AG04450 (cell line): ENCODE measurements at regions not wholly inside any gene's neighbourhood (a gene's known extent, or its start where the extent isn't known, plus 50 kb on each side); places are given as distances from the start of the nearest gene placed in this dataset.

Experiments used
- CTCF ChIA-PET: fragments of 300-600, 350-600 bp; formaldehyde crosslinking; extraction: SDS; loops from one replicate; lab custom pipeline; 2022; ENCODE audit warnings: antibody characterized with exemption, inconsistent platforms; lab: Charles Lee
- POLR2A ChIA-PET: fragments of 350-600 bp; formaldehyde crosslinking; extraction: SDS; loops from one replicate; lab custom pipeline; 2021; ENCODE audit warnings: antibody characterized with exemption, inconsistent platforms; lab: Yijun Ruan, JAX
- DNase-seq: peaks from one replicate; pipeline ENCODE4 v3.0.0-alpha.2; 2011; ENCODE audit warnings: low read depth, low spot score
- H3K27ac ChIP-seq: one replicate; pipeline ENCODE4 v1.5.1; 2012; ENCODE audit warnings: low read depth, low read length, control low read depth
- H3K27me3 ChIP-seq: one replicate; pipeline ENCODE4 v1.6.0; 2012; ENCODE audit warnings: low read length; ENCODE audit not compliant: control insufficient read depth, insufficient read depth
- H3K4me3 ChIP-seq: 2 replicates; pipeline ENCODE4 v1.5.1; 2011; ENCODE audit warnings: mild to moderate bottlenecking, low read depth, low read length, control low read depth
- H3K9me3 ChIP-seq: 2 replicates; pipeline ENCODE4 v1.5.1; 2012; ENCODE audit warnings: low read length; ENCODE audit not compliant: control insufficient read depth, insufficient read depth
- CTCF ChIP-seq: IDR thresholded peaks from 2 replicates; pipeline ENCODE4 v1.5.1; 2011; ENCODE audit warnings: low read depth, low read length, control low read depth, inconsistent platforms

- Histone ChIP-seq H3K27ac (no peak overlapping the region), H3K4me3 (no peak overlapping the region), H3K9me3 (no peaks in the 10 kb centered on the region), H3K27me3 (peaks cover 26% of the 10 kb centered on the region)
- ChIA-PET CTCF (interaction anchor here (0.6 to 4.3 kb wide), 16 partner anchors 11 to 844 kb away, joined by 3 to 28 read pairs (median 3); no protein-coding TSS in a partner anchor), POLR2A (no interaction called here)
- peak; percentile 81 for TF ChIP-seq CTCF
- no peak for DNase-seq
These were observed 167.6 kb upstream of the CST7 start for GRCh38 chr20:24781418-24781980.

- ChIA-PET POLR2A (no interaction called here), CTCF (interaction anchor here (0.7 to 4.3 kb wide), 4 partner anchors 10 to 622 kb away, joined by 3 to 28 read pairs (median 4); no protein-coding TSS in a partner anchor)
- no peak overlapping the region for H3K4me3 ChIP-seq
- H3K9me3 ChIP-seq: no peaks in the 10 kb centered on the region
- H3K27me3 ChIP-seq: peaks cover 26% of the 10 kb centered on the region
- DNase-seq: no peak
- H3K27ac ChIP-seq: no peak overlapping the region
- no peak for TF ChIP-seq CTCF
These were observed 166.8 kb upstream of the CST7 start for GRCh38 chr20:24782301-24782700.

- Histone ChIP-seq H3K27me3 (peaks cover 26% of the 10 kb centered on the region), H3K9me3 (no peaks in the 10 kb centered on the region), H3K4me3 (no peak overlapping the region), H3K27ac (no peak overlapping the region)
- POLR2A ChIA-PET: no interaction called here
- TF ChIP-seq CTCF: no peak
- DNase-seq: no peak
- CTCF ChIA-PET: interaction anchor here (0.6 to 4.3 kb wide), 3 partner anchors 9 to 685 kb away, joined by 3 to 28 read pairs (median 3); no protein-coding TSS in a partner anchor
These were observed 166.1 kb upstream of the CST7 start for GRCh38 chr20:24782801-24783630.

GRCh38 chr20:24783631-24784492, 165.2 kb upstream of the CST7 start:
- Histone ChIP-seq H3K27me3 (peaks cover 26% of the 10 kb centered on the region), H3K27ac (no peak overlapping the region), H3K9me3 (no peaks in the 10 kb centered on the region), H3K4me3 (no peak overlapping the region)
- no peak for TF ChIP-seq CTCF
- POLR2A ChIA-PET: no interaction called here
- DNase-seq: no peak
- CTCF ChIA-PET: interaction anchor here (0.6 to 1.6 kb wide), 3 partner anchors 134 to 686 kb away, joined by 3 to 4 read pairs (median 4); no protein-coding TSS in a partner anchor
